Liver (tissue), 3 donors: ENCODE measurements at regions not wholly inside any gene's neighbourhood (a gene's known extent, or its start where the extent isn't known, plus 50 kb on each side); places are given as distances from the start of the nearest gene placed in this dataset.

Experiments
- CTCF ChIP-seq: fragments of 150-350 bp; IDR thresholded peaks from 2 replicates; pipeline ENCODE4 v1.5.1; 2017; ENCODE audit warnings: improper control_type of control experiment, low read depth, low read length; ENCODE audit not compliant: missing input control
- JUND ChIP-seq, 2 donors: IDR thresholded peaks; 2 replicates each; pipeline ENCODE4 v1.6.1; 2016; ENCODE audit warnings: antibody characterized with exemption in 2 of 2
- MAX ChIP-seq: IDR thresholded peaks from 2 replicates; pipeline ENCODE4 v1.6.1; 2016; ENCODE audit warnings: antibody characterized with exemption
- RAD21 ChIP-seq, 2 donors: IDR thresholded peaks; 2 replicates each; pipeline ENCODE4 v1.6.1; 2016; ENCODE audit warnings: antibody characterized with exemption in 2 of 2, mild to moderate bottlenecking in 2 of 2
- REST ChIP-seq: IDR thresholded peaks from 2 replicates; pipeline ENCODE4 v1.6.1; 2016; ENCODE audit warnings: antibody characterized with exemption, mild to moderate bottlenecking
- SP1 ChIP-seq: IDR thresholded peaks from 2 replicates; pipeline ENCODE4 v1.6.1; 2018; ENCODE audit warnings: antibody characterized with exemption, mild to moderate bottlenecking
- ZBTB33 ChIP-seq: IDR thresholded peaks from 2 replicates; pipeline ENCODE4 v1.6.1; 2016; ENCODE audit warnings: antibody characterized with exemption
- donor health status: healthy.
- donor health status: healthy.

- TF ChIP-seq CTCF = no peak
- TF ChIP-seq REST = no peak
- no peak for TF ChIP-seq MAX
- TF ChIP-seq JUND (IDR thresholded peaks at IDR 0.05) = no peak
- no peak for TF ChIP-seq RAD21 (IDR thresholded peaks at IDR 0.05)
- TF ChIP-seq ZBTB33 = no peak
- no peak for TF ChIP-seq SP1
These were observed 157.0 kb upstream of the SH3BP4 start for GRCh38 chr2:234794866-234795265.
